ENCODE measurements at regions not wholly inside any gene's neighbourhood (a gene's known extent, or its start where the extent isn't known, plus 50 kb on each side); places are given as distances from the start of the nearest gene placed in this dataset.

DNA sequence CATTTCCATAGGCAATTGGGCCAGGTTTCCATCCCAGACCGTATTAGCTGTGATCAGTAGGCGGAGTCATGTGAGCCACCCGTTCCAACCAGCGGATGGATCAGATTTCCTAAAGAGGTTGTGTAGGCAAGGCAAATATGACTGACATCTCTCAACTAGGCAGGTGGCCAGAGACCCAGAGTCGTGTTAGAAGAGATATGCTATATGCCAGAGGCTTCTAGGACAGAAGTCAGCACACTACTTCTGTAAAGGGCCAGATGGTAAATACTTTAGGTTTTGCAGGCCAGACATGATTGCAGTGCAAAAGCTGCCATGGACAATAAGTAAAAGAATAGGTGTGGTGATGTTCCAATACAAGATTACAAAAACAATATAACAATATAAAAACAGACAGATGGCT, 788.4 kb downstream of the RPA4 start:
- TF ChIP-seq, protein P1, sequence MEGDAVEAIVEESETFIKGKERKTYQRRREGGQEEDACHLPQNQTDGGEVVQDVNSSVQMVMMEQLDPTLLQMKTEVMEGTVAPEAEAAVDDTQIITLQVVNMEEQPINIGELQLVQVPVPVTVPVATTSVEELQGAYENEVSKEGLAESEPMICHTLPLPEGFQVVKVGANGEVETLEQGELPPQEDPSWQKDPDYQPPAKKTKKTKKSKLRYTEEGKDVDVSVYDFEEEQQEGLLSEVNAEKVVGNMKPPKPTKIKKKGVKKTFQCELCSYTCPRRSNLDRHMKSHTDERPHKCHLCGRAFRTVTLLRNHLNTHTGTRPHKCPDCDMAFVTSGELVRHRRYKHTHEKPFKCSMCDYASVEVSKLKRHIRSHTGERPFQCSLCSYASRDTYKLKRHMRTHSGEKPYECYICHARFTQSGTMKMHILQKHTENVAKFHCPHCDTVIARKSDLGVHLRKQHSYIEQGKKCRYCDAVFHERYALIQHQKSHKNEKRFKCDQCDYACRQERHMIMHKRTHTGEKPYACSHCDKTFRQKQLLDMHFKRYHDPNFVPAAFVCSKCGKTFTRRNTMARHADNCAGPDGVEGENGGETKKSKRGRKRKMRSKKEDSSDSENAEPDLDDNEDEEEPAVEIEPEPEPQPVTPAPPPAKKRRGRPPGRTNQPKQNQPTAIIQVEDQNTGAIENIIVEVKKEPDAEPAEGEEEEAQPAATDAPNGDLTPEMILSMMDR (conservative IDR thresholded peaks at IDR 0.05 in 1 of 2, IDR thresholded peaks at IDR 0.05 in 1 of 2; ENCODE audit: low read depth in 1 of 2, low read length in 2 of 2) = no peak
- no peak for TF ChIP-seq EZH2 (IDR thresholded peaks at IDR 0.05; ENCODE audit: low read length, missing control alignments)
